Ishikawa (cell line): ENCODE measurements at regions not wholly inside any gene's neighbourhood (a gene's known extent, or its start where the extent isn't known, plus 50 kb on each side); places are given as distances from the start of the nearest gene placed in this dataset.

ENCODE experiments used
- CEBPB ChIP-seq: IDR thresholded peaks from 2 replicates; pipeline ENCODE4 v1.6.1; 2012
- CREB1 ChIP-seq: IDR thresholded peaks from 2 replicates; pipeline ENCODE4 v1.6.1; 2012; ENCODE audit warnings: low read depth
- EGR1 ChIP-seq: IDR thresholded peaks from 2 replicates; pipeline ENCODE4 v1.6.1; 2012
- EP300 ChIP-seq: IDR thresholded peaks from 2 replicates; pipeline ENCODE4 v1.6.1; 2012; ENCODE audit warnings: borderline replicate concordance
- FOXM1 ChIP-seq: IDR thresholded peaks from 2 replicates; pipeline ENCODE4 v1.6.1; 2012; ENCODE audit warnings: low read depth, borderline replicate concordance
- NFIC ChIP-seq: IDR thresholded peaks from 2 replicates; pipeline ENCODE4 v1.6.1; 2012
- RAD21 ChIP-seq: IDR thresholded peaks from 2 replicates; pipeline ENCODE4 v1.6.1; 2012; ENCODE audit warnings: low read depth
- TAF1 ChIP-seq: IDR thresholded peaks from 2 replicates; pipeline ENCODE4 v1.6.1; 2012; ENCODE audit warnings: low read depth, mild to moderate bottlenecking
- TCF12 ChIP-seq: IDR thresholded peaks from 2 replicates; pipeline ENCODE4 v1.6.1; 2012; ENCODE audit warnings: low read depth
- TEAD4 ChIP-seq: IDR thresholded peaks from 2 replicates; pipeline ENCODE4 v1.6.1; 2012
- USF1 ChIP-seq: IDR thresholded peaks from 2 replicates; pipeline ENCODE4 v1.6.1; 2012
- YY1 ChIP-seq: IDR thresholded peaks from 2 replicates; pipeline ENCODE4 v1.6.1; 2012; ENCODE audit warnings: low read depth
- ZBTB7A ChIP-seq: IDR thresholded peaks from 2 replicates; pipeline ENCODE4 v1.6.1; 2012; ENCODE audit warnings: low read depth
- TF ChIP-seq, protein P1 (sequence below): IDR thresholded peaks from 2 replicates; pipeline ENCODE4 v1.6.1; 2012
- TF ChIP-seq, protein P2 (sequence below): IDR thresholded peaks from 2 replicates; pipeline ENCODE4 v1.6.1; 2012; ENCODE audit warnings: low read depth, mild to moderate bottlenecking

GRCh38 chr18:29430416-29430815, 1253.5 kb upstream of the CDH2 start:
- TF ChIP-seq TEAD4 (no peak), NFIC (no peak), YY1 (no peak), ZBTB7A (no peak), TAF1 (no peak), FOXM1 (no peak), CREB1 (no peak), EGR1 (no peak), RAD21 (no peak)
- TF ChIP-seq, protein P1, sequence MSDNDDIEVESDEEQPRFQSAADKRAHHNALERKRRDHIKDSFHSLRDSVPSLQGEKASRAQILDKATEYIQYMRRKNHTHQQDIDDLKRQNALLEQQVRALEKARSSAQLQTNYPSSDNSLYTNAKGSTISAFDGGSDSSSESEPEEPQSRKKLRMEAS = no peak

- TF ChIP-seq, protein P1 = no peak
- TF ChIP-seq TAF1 (no peak), CREB1 (no peak)
Observed at GRCh38 chr18:29418136-29418535, 1241.2 kb upstream of the CDH2 start.

GRCh38 chr18:29406996-29407395, 1230.1 kb upstream of the CDH2 start:
- TF ChIP-seq CREB1 (no peak), EP300 (no peak), RAD21 (no peak), FOXM1 (no peak), NFIC (no peak), TAF1 (no peak), TCF12 (no peak), CEBPB (no peak), USF1 (no peak), TEAD4 (no peak)
- TF ChIP-seq, protein P2, sequence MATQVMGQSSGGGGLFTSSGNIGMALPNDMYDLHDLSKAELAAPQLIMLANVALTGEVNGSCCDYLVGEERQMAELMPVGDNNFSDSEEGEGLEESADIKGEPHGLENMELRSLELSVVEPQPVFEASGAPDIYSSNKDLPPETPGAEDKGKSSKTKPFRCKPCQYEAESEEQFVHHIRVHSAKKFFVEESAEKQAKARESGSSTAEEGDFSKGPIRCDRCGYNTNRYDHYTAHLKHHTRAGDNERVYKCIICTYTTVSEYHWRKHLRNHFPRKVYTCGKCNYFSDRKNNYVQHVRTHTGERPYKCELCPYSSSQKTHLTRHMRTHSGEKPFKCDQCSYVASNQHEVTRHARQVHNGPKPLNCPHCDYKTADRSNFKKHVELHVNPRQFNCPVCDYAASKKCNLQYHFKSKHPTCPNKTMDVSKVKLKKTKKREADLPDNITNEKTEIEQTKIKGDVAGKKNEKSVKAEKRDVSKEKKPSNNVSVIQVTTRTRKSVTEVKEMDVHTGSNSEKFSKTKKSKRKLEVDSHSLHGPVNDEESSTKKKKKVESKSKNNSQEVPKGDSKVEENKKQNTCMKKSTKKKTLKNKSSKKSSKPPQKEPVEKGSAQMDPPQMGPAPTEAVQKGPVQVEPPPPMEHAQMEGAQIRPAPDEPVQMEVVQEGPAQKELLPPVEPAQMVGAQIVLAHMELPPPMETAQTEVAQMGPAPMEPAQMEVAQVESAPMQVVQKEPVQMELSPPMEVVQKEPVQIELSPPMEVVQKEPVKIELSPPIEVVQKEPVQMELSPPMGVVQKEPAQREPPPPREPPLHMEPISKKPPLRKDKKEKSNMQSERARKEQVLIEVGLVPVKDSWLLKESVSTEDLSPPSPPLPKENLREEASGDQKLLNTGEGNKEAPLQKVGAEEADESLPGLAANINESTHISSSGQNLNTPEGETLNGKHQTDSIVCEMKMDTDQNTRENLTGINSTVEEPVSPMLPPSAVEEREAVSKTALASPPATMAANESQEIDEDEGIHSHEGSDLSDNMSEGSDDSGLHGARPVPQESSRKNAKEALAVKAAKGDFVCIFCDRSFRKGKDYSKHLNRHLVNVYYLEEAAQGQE = no peak
- TF ChIP-seq, protein P1 = no peak

- TF ChIP-seq ZBTB7A (no peak), TAF1 (no peak), CREB1 (no peak), FOXM1 (no peak), NFIC (no peak), YY1 (no peak), CEBPB (no peak)
Observed at GRCh38 chr18:29397536-29397935, 1220.6 kb upstream of the CDH2 start.

- TF ChIP-seq EGR1 = no peak
- TF ChIP-seq, protein P1 = no peak
- TF ChIP-seq FOXM1 = no peak
- no peak for TF ChIP-seq YY1
- no peak for TF ChIP-seq RAD21
- no peak for TF ChIP-seq CREB1
- TF ChIP-seq TCF12 = no peak
- TF ChIP-seq NFIC = no peak
- no peak for TF ChIP-seq TAF1
- TF ChIP-seq USF1 = no peak
- TF ChIP-seq TEAD4 = no peak
- no peak for TF ChIP-seq ZBTB7A
- TF ChIP-seq CEBPB = no peak
- TF ChIP-seq EP300 = no peak
Observed at GRCh38 chr18:29383311-29384273, 1206.7 kb upstream of the CDH2 start.

DNA sequence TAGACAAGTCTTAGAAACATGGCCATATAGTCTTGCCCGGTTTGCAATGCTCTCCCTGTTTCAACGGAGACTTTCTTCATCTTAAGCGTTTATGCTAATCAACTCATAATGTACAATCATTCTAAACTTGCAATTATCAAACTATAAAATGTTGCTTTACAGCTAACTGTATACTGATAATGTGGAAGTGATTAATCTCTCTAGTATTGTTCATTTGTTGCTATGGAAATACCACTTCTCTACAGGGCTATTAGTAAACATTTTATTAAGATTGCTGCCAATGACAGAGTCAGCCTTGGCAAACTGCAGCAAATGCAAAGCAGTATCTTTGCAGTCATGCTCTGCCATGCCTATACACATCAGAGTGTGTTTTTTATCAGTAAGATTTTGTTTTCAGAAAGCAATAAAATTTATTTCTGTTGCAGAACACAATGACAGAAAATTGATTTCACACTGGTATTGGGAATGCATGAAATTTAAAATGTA, 1201.8 kb upstream of the CDH2 start:
- TF ChIP-seq TCF12 = no peak
- no peak for TF ChIP-seq YY1
- no peak for TF ChIP-seq USF1
- no peak for TF ChIP-seq TEAD4
- TF ChIP-seq, protein P2 = no peak
- no peak for TF ChIP-seq EGR1
- no peak for TF ChIP-seq FOXM1
- TF ChIP-seq CREB1 = no peak
- TF ChIP-seq RAD21 = no peak
- no peak for TF ChIP-seq NFIC
- TF ChIP-seq CEBPB = no peak
- TF ChIP-seq ZBTB7A = no peak
- TF ChIP-seq TAF1 = no peak
- TF ChIP-seq, protein P1 = no peak
- TF ChIP-seq EP300 = no peak
